H1 (cell line): ENCODE measurements at regions not wholly inside any gene's neighbourhood (a gene's known extent, or its start where the extent isn't known, plus 50 kb on each side); places are given as distances from the start of the nearest gene placed in this dataset.

ENCODE experiments used
- CTCF ChIA-PET: fragments of 300-600 bp; sonication (Branson Sonifier 250); formaldehyde crosslinking; loops from one replicate; lab custom pipeline; 2021; ENCODE audit not compliant: partially characterized antibody; lab: Charles Lee
- POLR2A ChIA-PET: fragments of 300-600 bp; sonication (Branson Sonifier 250); formaldehyde crosslinking; loops from one replicate; lab custom pipeline; 2021; ENCODE audit warnings: inconsistent platforms; ENCODE audit not compliant: partially characterized antibody; lab: Charles Lee
- DNase-seq, 2 experiments: peaks; one replicate each; pipeline versions ENCODE4 v3.0.0 to v3.0.0-alpha.2; 2010 to 2022; ENCODE audit warnings: low spot score in 2 of 2, low read depth in 1 of 2, mixed read lengths in 1 of 2
- FAIRE-seq: peaks from 2 replicates; lab custom pipeline; 2011; peaks lifted over from hg19 to GRCh38; lab: Jason Lieb, UNC
- H2AFZ ChIP-seq: 2 replicates; pipeline ENCODE4 v1.8.1; 2012; ENCODE audit warnings: low read length, inconsistent platforms
- H2AK5ac ChIP-seq: 2 replicates; pipeline ENCODE4 v1.6.1; 2013; ENCODE audit warnings: low read depth, low read length
- H2BK120ac ChIP-seq: replicated peaks from 2 replicates; pipeline ENCODE3; 2013; ENCODE audit warnings: low read depth, low read length, inconsistent platforms
- H2BK12ac ChIP-seq: 2 replicates; pipeline ENCODE4 v1.6.1; 2013; ENCODE audit warnings: low read depth, low read length
- H2BK15ac ChIP-seq: 2 replicates; pipeline ENCODE4 v1.6.1; 2013; ENCODE audit warnings: low read length
- H2BK20ac ChIP-seq: 2 replicates; pipeline ENCODE4 v1.6.1; 2013; ENCODE audit warnings: low read length
- H2BK5ac ChIP-seq: 2 replicates; pipeline ENCODE4 v1.6.1; 2013; ENCODE audit warnings: low read depth, low read length
- H3K14ac ChIP-seq: 2 replicates; pipeline ENCODE4 v1.6.1; 2013; ENCODE audit warnings: inconsistent platforms; ENCODE audit not compliant: insufficient read length
- H3K18ac ChIP-seq: 2 replicates; pipeline ENCODE4 v1.6.1; 2013; ENCODE audit warnings: low read length; ENCODE audit errors: extremely low read depth
- H3K23ac ChIP-seq: 2 replicates; pipeline ENCODE4 v1.6.1; 2013; ENCODE audit warnings: inconsistent platforms; ENCODE audit not compliant: insufficient read length
- H3K23me2 ChIP-seq: 2 replicates; pipeline ENCODE4 v1.6.1; 2013; ENCODE audit warnings: low read depth, low read length
- H3K27ac ChIP-seq: 2 replicates; pipeline ENCODE4 v1.6.1; 2011; ENCODE audit warnings: low read depth, low read length, inconsistent platforms
- H3K27me3 ChIP-seq, 4 experiments: replicated peaks in 1 of 4; 1 replicate in 1 of 4; 2 replicates in 3 of 4; pipeline versions ENCODE4 v1.6.1 to v1.8.1; 2011 to 2013; ENCODE audit warnings: low read length in 3 of 4, mild to moderate bottlenecking in 3 of 4, inconsistent platforms in 2 of 4, mixed read lengths in 2 of 4, moderate library complexity in 1 of 4; ENCODE audit not compliant: control insufficient read depth in 3 of 4, insufficient read depth in 3 of 4; ENCODE audit errors: extremely low read depth in 1 of 4
- H3K36me3 ChIP-seq, 4 experiments: 2 replicates each; pipeline versions ENCODE4 v1.6.1 to v1.8.1; 2011 to 2013; ENCODE audit warnings: mild to moderate bottlenecking in 4 of 4, low read length in 3 of 4, moderate library complexity in 2 of 4, control low read depth in 1 of 4, inconsistent platforms in 1 of 4; ENCODE audit not compliant: insufficient read depth in 4 of 4, control insufficient read depth in 2 of 4
- H3K4ac ChIP-seq: replicated peaks from 2 replicates; pipeline ENCODE3; 2013; ENCODE audit warnings: low read length, low read depth, mixed read lengths, inconsistent platforms; ENCODE audit not compliant: insufficient read length
- H3K4me1 ChIP-seq, 4 experiments: replicated peaks in 1 of 4; 1 replicate in 1 of 4; 2 replicates in 3 of 4; pipeline versions ENCODE4 v1.6.1 to v1.8.1; 2011 to 2013; ENCODE audit warnings: low read length in 3 of 4, inconsistent platforms in 2 of 4, mixed read lengths in 1 of 4; ENCODE audit not compliant: insufficient read depth in 4 of 4, control insufficient read depth in 3 of 4
- H3K4me2 ChIP-seq, 2 experiments: 2 replicates each; pipeline versions ENCODE4 v1.6.1 to v1.8.1; 2011 to 2013; ENCODE audit warnings: low read depth in 2 of 2, low read length in 2 of 2, control low read depth in 1 of 2, inconsistent platforms in 1 of 2, mild to moderate bottlenecking in 1 of 2; ENCODE audit not compliant: insufficient read depth in 1 of 2
- H3K4me3 ChIP-seq, 4 experiments: fragments of 200-600, 300-600 bp in 1 of 4; sonication (generic), shearing (Covaris generic), sonication (Bioruptor Twin) in 1 of 4; 2 replicates each; pipeline versions ENCODE4 v1.5.1 to v1.8.1; 2011 to 2016; ENCODE audit warnings: low read length in 4 of 4, low read depth in 3 of 4, control low read depth in 2 of 4, inconsistent platforms in 2 of 4, mild to moderate bottlenecking in 2 of 4, mixed read lengths in 1 of 4, moderate library complexity in 1 of 4; ENCODE audit not compliant: insufficient read depth in 2 of 4; ENCODE audit errors: extremely low read depth in 1 of 4
- H3K56ac ChIP-seq: replicated peaks from 2 replicates; pipeline ENCODE3; 2013; ENCODE audit warnings: low read depth, mild to moderate bottlenecking, mixed read lengths, low read length, inconsistent platforms; ENCODE audit not compliant: insufficient read length
- H3K79me1 ChIP-seq: 2 replicates; pipeline ENCODE4 v1.6.1; 2013; ENCODE audit warnings: low read depth, low read length, control low read depth
- H3K79me2 ChIP-seq, 2 experiments: 2 replicates each; pipeline versions ENCODE4 v1.6.1 to v1.8.1; 2012 to 2013; ENCODE audit warnings: low read length in 2 of 2, mild to moderate bottlenecking in 2 of 2, inconsistent platforms in 1 of 2; ENCODE audit not compliant: insufficient read depth in 2 of 2, control insufficient read depth in 1 of 2
- H3K9ac ChIP-seq, 4 experiments: replicated peaks in 1 of 4; 1 replicate in 1 of 4; 2 replicates in 3 of 4; pipeline versions ENCODE4 v1.6.1 to v1.8.1; 2011 to 2013; ENCODE audit warnings: low read depth in 3 of 4, low read length in 3 of 4, control low read depth in 2 of 4, mild to moderate bottlenecking in 2 of 4, moderate library complexity in 2 of 4, inconsistent platforms in 1 of 4; ENCODE audit errors: extremely low read depth in 1 of 4
- H3K9me3 ChIP-seq, 2 experiments: 2 replicates each; pipeline versions ENCODE4 v1.6.1 to v1.8.1; 2012 to 2013; ENCODE audit warnings: mild to moderate bottlenecking in 2 of 2, moderate library complexity in 2 of 2, control low read depth in 1 of 2, inconsistent platforms in 1 of 2, low read depth in 1 of 2, low read length in 1 of 2, mixed read lengths in 1 of 2; ENCODE audit not compliant: insufficient read depth in 2 of 2
- H4K20me1 ChIP-seq, 2 experiments: replicated peaks in 1 of 2; 2 replicates each; pipeline versions ENCODE3 to v1.8.1; 2011 to 2013; ENCODE audit warnings: inconsistent platforms in 2 of 2, low read length in 2 of 2, mild to moderate bottlenecking in 1 of 2; ENCODE audit not compliant: insufficient read depth in 2 of 2, control insufficient read depth in 1 of 2
- H4K5ac ChIP-seq: 2 replicates; pipeline ENCODE4 v1.6.1; 2013; ENCODE audit warnings: low read length, low read depth, mixed read lengths, inconsistent platforms; ENCODE audit not compliant: insufficient read length
- H4K8ac ChIP-seq: 2 replicates; pipeline ENCODE4 v1.8.0; 2013; ENCODE audit warnings: mild to moderate bottlenecking, moderate library complexity, low read length, inconsistent platforms; ENCODE audit not compliant: insufficient read depth; ENCODE audit errors: extremely low read depth
- H4K91ac ChIP-seq: replicated peaks from 2 replicates; pipeline ENCODE3; 2013; ENCODE audit warnings: low read length, mixed read lengths, inconsistent platforms; ENCODE audit not compliant: insufficient read length
- CEBPB ChIP-seq: IDR thresholded peaks from 2 replicates; pipeline ENCODE4 v1.6.1; 2012; ENCODE audit warnings: low read depth, low read length
- RAD21 ChIP-seq, 2 experiments: IDR thresholded peaks in 1 of 2; conservative IDR thresholded peaks in 1 of 2; 2 replicates each; pipeline ENCODE4 v1.6.1; 2011; ENCODE audit warnings: low read depth in 2 of 2, low read length in 2 of 2, improper control_type of control experiment in 1 of 2, inconsistent platforms in 1 of 2, mild to moderate bottlenecking in 1 of 2, moderate library complexity in 1 of 2
- SAP30 ChIP-seq: fragments of 300-600 bp; sonication (generic); IDR thresholded peaks from 2 replicates; pipeline ENCODE4 v1.7.1; 2012; ENCODE audit warnings: low read length, moderate library complexity, mild to moderate bottlenecking, inconsistent platforms; ENCODE audit not compliant: insufficient read depth, insufficient replicate concordance
- SRF ChIP-seq: IDR thresholded peaks from 2 replicates; pipeline ENCODE4 v1.6.1; 2011; ENCODE audit warnings: mild to moderate bottlenecking, low read depth, low read length, moderate library complexity
- SUZ12 ChIP-seq: fragments of 200-600 bp; sonication (generic); IDR thresholded peaks from 2 replicates; pipeline ENCODE4 v1.6.1; 2012; ENCODE audit warnings: mild to moderate bottlenecking, inconsistent platforms, low read length, moderate library complexity, mixed read lengths
- ZNF274 ChIP-seq: IDR thresholded peaks from 2 replicates; pipeline ENCODE4 v1.7.0; 2012; ENCODE audit warnings: low read length, borderline replicate concordance; ENCODE audit errors: extremely low read depth
- WGBS, 2 experiments: shearing (Covaris generic) in 1 of 2; methylation state at CpG; one replicate each; pipeline versions ENCODE4 v1.1.6 to v1.1.7; 2013 to 2015; ENCODE audit warnings: low lambda C conversion rate in 2 of 2, mixed read lengths in 2 of 2, inconsistent platforms in 1 of 2, low coverage in 1 of 2, missing lambda C conversion rate in 1 of 2; ENCODE audit not compliant: insufficient replicate concordance in 2 of 2, insufficient coverage in 1 of 2, insufficient read length in 1 of 2; ENCODE audit errors: extremely low coverage in 1 of 2, missing lambda C conversion rate in 1 of 2; 5-methylcytosine and 5-hydroxymethylcytosine counted together

GRCh38 chrX:39716401-39716800 lies 381.4 kb downstream of the BCOR start:
- no peak overlapping the region for H3K4ac ChIP-seq
- no peak overlapping the region for H4K91ac ChIP-seq
- DNase-seq (no peak), FAIRE-seq (peak; percentile 58)
- CTCF ChIA-PET, result no interaction called here
- H2AK5ac ChIP-seq, result no peak overlapping the region
- no peak overlapping the region for H4K5ac ChIP-seq
- H2AFZ ChIP-seq, result no peak overlapping the region
- H3K27ac ChIP-seq, result no peak overlapping the region
- no peaks in the 10 kb centered on the region for H4K20me1 ChIP-seq
- H2BK15ac ChIP-seq, result no peak overlapping the region
- H2BK120ac ChIP-seq, result peak overlapping the region; percentile 33
- no peaks in the 10 kb centered on the region for H3K9me3 ChIP-seq
- no peak overlapping the region; the same call in 1 of the 2 replicates for H2BK5ac ChIP-seq
- H3K36me3 ChIP-seq, result no peaks in the 10 kb centered on the region
- POLR2A ChIA-PET, result no interaction called here
- H2BK20ac ChIP-seq, result no peak overlapping the region
- H3K79me2 ChIP-seq, result no peaks in the 10 kb centered on the region
- H3K23ac ChIP-seq, result no peak overlapping the region
- no peaks in the 10 kb centered on the region for H3K79me1 ChIP-seq
- H3K4me2 ChIP-seq, result no peak overlapping the region
- H4K8ac ChIP-seq, result no peak overlapping the region
- no peak overlapping the region for H3K18ac ChIP-seq
- 64% methylated on average over 7 of the region's 8 CpGs; no CpG with 5 or more reads in 1 of the 2 experiments for WGBS, 2 experiments
- no peak overlapping the region for H3K9ac ChIP-seq
- H3K4me1 ChIP-seq, result no peaks in the 10 kb centered on the region; a peak in 1 of 7 replicates
- no peak overlapping the region for H3K56ac ChIP-seq
- TF ChIP-seq CEBPB, result no peak
- no peak for TF ChIP-seq SAP30
- TF ChIP-seq RAD21 (IDR thresholded peaks at IDR 0.05 in 1 of 2, conservative IDR thresholded peaks at IDR 0.05 in 1 of 2; ENCODE audit: low read depth in 2 of 2, low read length in 2 of 2), result no peak
- no peak for TF ChIP-seq SRF
- TF ChIP-seq SUZ12, result no peak
- no peak for TF ChIP-seq ZNF274
- H3K27me3 ChIP-seq, result no peaks in the 10 kb centered on the region
- no peak overlapping the region for H2BK12ac ChIP-seq
- H3K23me2 ChIP-seq, result peaks cover 2% of the 10 kb centered on the region; the same call in 1 of the 2 replicates
- H3K4me3 ChIP-seq, result no peak overlapping the region
- no peak overlapping the region for H3K14ac ChIP-seq
